ENCODE measurements at regions not wholly inside any gene's neighbourhood (a gene's known extent, or its start where the extent isn't known, plus 50 kb on each side); places are given as distances from the start of the nearest gene placed in this dataset.

DNA sequence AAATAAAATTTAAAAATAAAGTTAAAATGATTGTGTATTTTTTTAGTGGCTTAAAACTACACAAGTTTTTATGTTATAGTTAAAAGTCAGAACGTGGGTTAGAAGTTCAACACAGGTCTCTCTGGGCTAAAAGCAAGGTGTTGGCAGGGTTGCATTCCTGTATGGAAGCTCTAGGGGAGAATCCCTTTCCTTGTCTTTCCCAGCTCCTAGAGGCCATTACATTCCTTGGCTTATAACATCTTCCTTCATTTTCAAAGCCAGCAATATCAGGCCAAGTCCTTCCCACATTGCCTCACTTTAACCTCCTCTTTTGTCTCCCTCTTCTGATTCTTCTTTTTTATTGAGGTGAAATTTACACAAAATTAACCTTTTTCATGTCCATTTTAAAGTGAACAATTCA is 52.4 kb upstream of the EEPD1 start:
- no peak overlapping the region for H3K4me3 ChIP-seq
- TF ChIP-seq, protein P1, sequence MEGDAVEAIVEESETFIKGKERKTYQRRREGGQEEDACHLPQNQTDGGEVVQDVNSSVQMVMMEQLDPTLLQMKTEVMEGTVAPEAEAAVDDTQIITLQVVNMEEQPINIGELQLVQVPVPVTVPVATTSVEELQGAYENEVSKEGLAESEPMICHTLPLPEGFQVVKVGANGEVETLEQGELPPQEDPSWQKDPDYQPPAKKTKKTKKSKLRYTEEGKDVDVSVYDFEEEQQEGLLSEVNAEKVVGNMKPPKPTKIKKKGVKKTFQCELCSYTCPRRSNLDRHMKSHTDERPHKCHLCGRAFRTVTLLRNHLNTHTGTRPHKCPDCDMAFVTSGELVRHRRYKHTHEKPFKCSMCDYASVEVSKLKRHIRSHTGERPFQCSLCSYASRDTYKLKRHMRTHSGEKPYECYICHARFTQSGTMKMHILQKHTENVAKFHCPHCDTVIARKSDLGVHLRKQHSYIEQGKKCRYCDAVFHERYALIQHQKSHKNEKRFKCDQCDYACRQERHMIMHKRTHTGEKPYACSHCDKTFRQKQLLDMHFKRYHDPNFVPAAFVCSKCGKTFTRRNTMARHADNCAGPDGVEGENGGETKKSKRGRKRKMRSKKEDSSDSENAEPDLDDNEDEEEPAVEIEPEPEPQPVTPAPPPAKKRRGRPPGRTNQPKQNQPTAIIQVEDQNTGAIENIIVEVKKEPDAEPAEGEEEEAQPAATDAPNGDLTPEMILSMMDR (IDR thresholded peaks at IDR 0.05): no peak
- TF ChIP-seq POLR2A (IDR thresholded peaks at IDR 0.05): no peak
- H3K36me3 ChIP-seq: no peaks in the 10 kb centered on the region
- no peaks in the 10 kb centered on the region for H3K4me1 ChIP-seq
- no peak overlapping the region for H3K27ac ChIP-seq
- intact Hi-C loops (cut with DNase I): no loop called here
- no peaks in the 10 kb centered on the region for H3K27me3 ChIP-seq
- DNase-seq (no peak), ATAC-seq (no peak)
- H3K9me3 ChIP-seq: no peaks in the 10 kb centered on the region
- 70% methylated on average over 1 of the region's 1 CpG for WGBS (ENCODE audit: insufficient coverage, low coverage, low lambda C conversion rate, missing lambda C conversion rate)

Small RNAs in the stretch of these regions (small RNA-seq; reads per million reads assigned to genes)
- gene RNU6-1085P: 0 reads per million in 2 experiments
